ENCODE measurements at regions not wholly inside any gene's neighbourhood (a gene's known extent, or its start where the extent isn't known, plus 50 kb on each side); places are given as distances from the start of the nearest gene placed in this dataset.
"Not testable (repeated sequence)": the region's sequence is repeated elsewhere in the genome, so short reads cannot be mapped to it uniquely, and the experiment has no call there.

GRCh38 chr6:167238146-167238693 is 52.9 kb upstream of the UNC93A start:
- Mint-ChIP-seq H3K4me3 (no peak overlapping the region), H3K4me1 (peaks cover 0 to 2% (median 0%) of the 10 kb centered on the region in 4 donors), H3K27ac (no peak overlapping the region), H3K36me3 (no peaks in the 10 kb centered on the region), H3K9me3 (no peaks in the 10 kb centered on the region), H3K27me3 (peaks cover 13 to 17% of the 10 kb centered on the region in 2 donors)
- H3K4me1 ChIP-seq (ENCODE audit: insufficient read depth, low read length) = no peaks in the 10 kb centered on the region
- no peak overlapping the region for H3K4me3 ChIP-seq (ENCODE audit: low read length in 2 of 2)
- H3K27me3 ChIP-seq (ENCODE audit: insufficient read depth, low read length) = no peaks in the 10 kb centered on the region
- H3K27ac ChIP-seq (ENCODE audit: low read depth, low read length) = no peak overlapping the region
- POLR2A ChIA-PET (ENCODE audit: partially characterized antibody) = no interaction called here
- CTCF ChIA-PET (ENCODE audit: partially characterized antibody) = no interaction called here
- DNase-seq = no peak
- no peaks in the 10 kb centered on the region for H3K9me3 ChIP-seq (ENCODE audit: control insufficient read depth in 1 of 2, low read length in 2 of 2)
- no peaks in the 10 kb centered on the region for H3K36me3 ChIP-seq (ENCODE audit: insufficient read depth, low read length)
- intact Hi-C loops (cut with micrococcal nuclease) = no loop called here

DNA sequence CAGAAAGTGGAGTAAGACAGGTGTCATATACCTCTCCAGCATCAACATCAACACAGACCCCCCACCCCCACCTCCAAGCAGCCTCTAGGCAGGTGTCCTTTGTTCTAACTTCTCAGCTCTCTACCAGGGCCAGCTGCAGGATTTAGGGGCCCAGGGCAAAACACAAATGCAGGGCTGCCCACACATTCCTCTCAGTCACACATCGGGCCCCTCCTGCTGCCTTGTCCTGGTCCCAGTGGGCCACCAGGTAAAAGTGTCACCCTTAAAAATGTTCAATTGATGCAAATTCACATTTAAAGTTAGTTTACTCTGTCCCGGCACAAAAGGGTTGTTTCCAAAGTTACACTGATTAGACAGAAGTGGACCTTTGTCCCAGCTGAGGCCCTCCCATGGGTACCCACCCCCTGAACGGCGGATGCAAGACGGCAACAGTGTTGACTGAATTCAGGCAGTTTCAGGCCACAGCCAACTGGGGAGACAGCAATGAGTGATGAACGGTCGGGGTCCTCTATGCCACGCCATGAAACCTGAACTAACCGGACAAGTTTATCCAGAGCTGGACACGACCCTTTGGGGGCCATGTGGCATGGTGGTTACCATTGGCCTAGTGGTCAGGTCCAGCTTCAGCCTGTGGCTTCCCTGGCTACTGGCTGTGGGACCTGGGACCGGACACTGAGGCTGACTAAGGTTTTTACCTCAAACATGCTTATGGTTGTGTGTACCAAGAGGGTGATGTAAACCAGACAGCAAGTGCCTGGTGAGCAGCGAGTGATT is 52.2 kb upstream of the UNC93A start:
- Histone ChIP-seq H3K4me1 (ENCODE audit: insufficient read depth, low read length) (no peaks in the 10 kb centered on the region), H3K27me3 (ENCODE audit: insufficient read depth, low read length) (no peaks in the 10 kb centered on the region), H3K27ac (ENCODE audit: low read depth, low read length) (no peak overlapping the region), H3K36me3 (ENCODE audit: insufficient read depth, low read length) (no peaks in the 10 kb centered on the region), H3K9me3 (ENCODE audit: control insufficient read depth in 1 of 2, low read length in 2 of 2) (no peaks in the 10 kb centered on the region), H3K4me3 (ENCODE audit: low read length in 2 of 2) (no peak overlapping the region)
- no peak for DNase-seq
- Mint-ChIP-seq H3K27ac (no peak overlapping the region), H3K36me3 (no peaks in the 10 kb centered on the region), H3K4me1 (peaks cover 0 to 2% (median 0%) of the 10 kb centered on the region in 4 donors), H3K4me3 (no peak overlapping the region), H3K9me3 (no peaks in the 10 kb centered on the region), H3K27me3 (peaks cover 7 to 16% of the 10 kb centered on the region in 2 donors)
- POLR2A ChIA-PET (ENCODE audit: partially characterized antibody) = no interaction called here
- CTCF ChIA-PET (ENCODE audit: partially characterized antibody) = no interaction called here
- intact Hi-C loops (cut with micrococcal nuclease) = no loop called here

- H3K36me3 Mint-ChIP-seq; H3K27me3 ChIP-seq (ENCODE audit: insufficient read depth, low read length); intact Hi-C loops (cut with micrococcal nuclease): not testable (repeated sequence)
Observed at GRCh38 chr6:167239470-167239869, 51.6 kb upstream of the UNC93A start.

GRCh38 chr6:167240034-167240541 is 51.0 kb upstream of the UNC93A start:
- Histone ChIP-seq H3K4me1 (ENCODE audit: insufficient read depth, low read length) (no peaks in the 10 kb centered on the region), H3K36me3 (ENCODE audit: insufficient read depth, low read length) (no peaks in the 10 kb centered on the region), H3K4me3 (ENCODE audit: low read length in 2 of 2) (no peak overlapping the region), H3K9me3 (ENCODE audit: control insufficient read depth in 1 of 2, low read length in 2 of 2) (no peaks in the 10 kb centered on the region), H3K27me3 (ENCODE audit: insufficient read depth, low read length) (no peaks in the 10 kb centered on the region), H3K27ac (ENCODE audit: low read depth, low read length) (no peak overlapping the region)
- H3K4me3 Mint-ChIP-seq = no peak overlapping the region
- no peak for DNase-seq
- H3K27ac Mint-ChIP-seq = no peak overlapping the region
- H3K9me3 Mint-ChIP-seq = no peaks in the 10 kb centered on the region
- intact Hi-C loops (cut with micrococcal nuclease) = no loop called here
- CTCF ChIA-PET (ENCODE audit: partially characterized antibody) = no interaction called here
- peaks cover 4 to 9% of the 10 kb centered on the region in 2 donors for H3K27me3 Mint-ChIP-seq
- POLR2A ChIA-PET (ENCODE audit: partially characterized antibody) = no interaction called here
- H3K4me1 Mint-ChIP-seq = peaks cover 0 to 2% (median 0%) of the 10 kb centered on the region in 4 donors
- H3K36me3 Mint-ChIP-seq = no peaks in the 10 kb centered on the region

More at GRCh38 chr6:167239470-167239869, 51.6 kb upstream of the UNC93A start:
- CTCF ChIA-PET (ENCODE audit: partially characterized antibody); H3K4me1 ChIP-seq (ENCODE audit: insufficient read depth, low read length); POLR2A ChIA-PET (ENCODE audit: partially characterized antibody); DNase-seq; H3K4me3 ChIP-seq (ENCODE audit: low read length in 2 of 2); H3K4me3 Mint-ChIP-seq; H3K27ac ChIP-seq (ENCODE audit: low read depth, low read length); H3K9me3 ChIP-seq (ENCODE audit: control insufficient read depth in 1 of 2, low read length in 2 of 2); H3K9me3 Mint-ChIP-seq; H3K27ac Mint-ChIP-seq; H3K36me3 ChIP-seq (ENCODE audit: insufficient read depth, low read length); H3K4me1 Mint-ChIP-seq: not testable (repeated sequence)
- H3K27me3 Mint-ChIP-seq = peaks cover 7 to 14% of the 10 kb centered on the region in 2 donors
